HEK293 (cell line): ENCODE measurements at regions not wholly inside any gene's neighbourhood (a gene's known extent, or its start where the extent isn't known, plus 50 kb on each side); places are given as distances from the start of the nearest gene placed in this dataset.

Experiments
- REPIN1 ChIP-seq: fragments of 450-650 bp; formaldehyde crosslinking; IDR thresholded peaks from 2 replicates; pipeline ENCODE4 v1.5.1; 2017; ENCODE audit warnings: missing biosample characterization, missing genetic modification characterization, low read depth
- SP2 ChIP-seq: fragments of 450-650 bp; formaldehyde crosslinking; IDR thresholded peaks from 2 replicates; pipeline ENCODE4 v1.5.1; 2016; ENCODE audit warnings: missing biosample characterization, missing genetic modification characterization
- TCF7L2 ChIP-seq: IDR thresholded peaks from 2 replicates; pipeline ENCODE4 v1.6.1; 2011; ENCODE audit warnings: low read depth, mild to moderate bottlenecking, inconsistent platforms, low read length, moderate library complexity, borderline replicate concordance
- TRIM28 ChIP-seq: IDR thresholded peaks from 2 replicates; pipeline ENCODE4 v1.6.1; 2011; ENCODE audit warnings: low read length, control low read depth, borderline replicate concordance
- ZNF2 ChIP-seq: fragments of 450-650 bp; formaldehyde crosslinking; IDR thresholded peaks from 2 replicates; pipeline ENCODE4 v1.5.1; 2016; ENCODE audit warnings: missing biosample characterization, missing genetic modification characterization
- ZXDB ChIP-seq: fragments of 450-650 bp; formaldehyde crosslinking; IDR thresholded peaks from 2 replicates; pipeline ENCODE4 v1.5.1; 2016; ENCODE audit warnings: missing biosample characterization, missing genetic modification characterization
- TF ChIP-seq, protein P1 (sequence below): fragments of 450-650 bp; formaldehyde crosslinking; IDR thresholded peaks from 2 replicates; pipeline ENCODE4 v1.5.1; 2016; ENCODE audit warnings: missing biosample characterization, missing genetic modification characterization
- TF ChIP-seq, protein P2 (sequence below): fragments of 450-650 bp; formaldehyde crosslinking; IDR thresholded peaks from 2 replicates; pipeline ENCODE4 v1.5.1; 2016; ENCODE audit warnings: missing biosample characterization, missing genetic modification characterization
- TF ChIP-seq, protein P3 (sequence below): fragments of 450-650 bp; formaldehyde crosslinking; IDR thresholded peaks from 2 replicates; pipeline ENCODE4 v1.5.1; 2016; ENCODE audit warnings: missing biosample characterization, missing genetic modification characterization
- TF ChIP-seq, protein P4 (sequence below): fragments of 450-650 bp; formaldehyde crosslinking; IDR thresholded peaks from 2 replicates; pipeline ENCODE4 v1.5.1; 2016; ENCODE audit warnings: missing biosample characterization, missing genetic modification characterization, low read depth
- TF ChIP-seq, protein P5 (sequence below): fragments of 450-650 bp; formaldehyde crosslinking; IDR thresholded peaks from 2 replicates; pipeline ENCODE4 v1.5.1; 2016; ENCODE audit warnings: missing biosample characterization, missing genetic modification characterization

DNA sequence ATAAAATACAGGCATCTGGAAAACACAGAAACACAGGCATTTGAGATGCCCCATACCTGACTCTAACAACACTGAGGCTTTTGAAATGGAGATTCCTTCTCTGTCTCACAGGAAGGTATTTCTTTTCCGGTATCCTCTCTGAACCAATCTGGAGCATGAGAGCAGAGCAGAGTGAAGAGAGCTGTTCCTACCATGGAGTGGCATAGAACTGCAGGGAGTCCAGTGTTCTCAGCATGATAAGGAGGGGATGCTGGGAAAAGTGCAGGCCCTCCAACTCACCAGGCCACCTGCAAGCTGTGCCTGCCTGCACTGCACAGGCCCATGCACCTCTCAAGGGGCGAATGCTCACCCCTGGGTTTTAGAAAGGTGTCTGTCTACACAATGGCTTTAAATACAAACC is 89.2 kb downstream of the FOXA2 start:
- TF ChIP-seq SP2 (tag by site-specific recombination) (no peak), REPIN1 (no peak), TRIM28 (no peak), ZNF2 (tag by site-specific recombination) (no peak), ZXDB (no peak), TCF7L2 (no peak)
- TF ChIP-seq, protein P1, sequence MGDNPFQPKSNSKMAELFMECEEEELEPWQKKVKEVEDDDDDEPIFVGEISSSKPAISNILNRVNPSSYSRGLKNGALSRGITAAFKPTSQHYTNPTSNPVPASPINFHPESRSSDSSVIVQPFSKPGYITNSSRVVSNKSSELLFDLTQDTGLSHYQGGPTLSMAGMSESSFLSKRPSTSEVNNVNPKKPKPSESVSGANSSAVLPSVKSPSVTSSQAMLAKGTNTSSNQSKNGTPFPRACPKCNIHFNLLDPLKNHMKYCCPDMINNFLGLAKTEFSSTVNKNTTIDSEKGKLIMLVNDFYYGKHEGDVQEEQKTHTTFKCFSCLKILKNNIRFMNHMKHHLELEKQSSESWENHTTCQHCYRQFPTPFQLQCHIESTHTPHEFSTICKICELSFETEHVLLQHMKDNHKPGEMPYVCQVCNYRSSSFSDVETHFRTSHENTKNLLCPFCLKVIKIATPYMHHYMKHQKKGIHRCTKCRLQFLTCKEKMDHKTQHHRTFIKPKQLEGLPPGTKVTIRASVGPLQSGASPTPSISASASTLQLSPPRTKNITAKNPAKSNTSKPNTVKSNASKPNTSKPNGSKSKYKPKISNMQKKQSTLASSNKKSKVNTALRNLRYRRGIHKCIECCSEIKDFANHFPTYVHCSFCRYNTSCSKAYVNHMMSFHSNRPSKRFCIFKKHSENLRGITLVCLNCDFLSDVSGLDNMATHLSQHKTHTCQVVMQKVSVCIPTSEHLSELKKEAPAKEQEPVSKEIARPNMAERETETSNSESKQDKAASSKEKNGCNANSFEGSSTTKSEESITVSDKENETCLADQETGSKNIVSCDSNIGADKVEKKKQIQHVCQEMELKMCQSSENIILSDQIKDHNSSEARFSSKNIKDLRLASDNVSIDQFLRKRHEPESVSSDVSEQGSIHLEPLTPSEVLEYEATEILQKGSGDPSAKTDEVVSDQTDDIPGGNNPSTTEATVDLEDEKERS, result no peak
- TF ChIP-seq, protein P2, sequence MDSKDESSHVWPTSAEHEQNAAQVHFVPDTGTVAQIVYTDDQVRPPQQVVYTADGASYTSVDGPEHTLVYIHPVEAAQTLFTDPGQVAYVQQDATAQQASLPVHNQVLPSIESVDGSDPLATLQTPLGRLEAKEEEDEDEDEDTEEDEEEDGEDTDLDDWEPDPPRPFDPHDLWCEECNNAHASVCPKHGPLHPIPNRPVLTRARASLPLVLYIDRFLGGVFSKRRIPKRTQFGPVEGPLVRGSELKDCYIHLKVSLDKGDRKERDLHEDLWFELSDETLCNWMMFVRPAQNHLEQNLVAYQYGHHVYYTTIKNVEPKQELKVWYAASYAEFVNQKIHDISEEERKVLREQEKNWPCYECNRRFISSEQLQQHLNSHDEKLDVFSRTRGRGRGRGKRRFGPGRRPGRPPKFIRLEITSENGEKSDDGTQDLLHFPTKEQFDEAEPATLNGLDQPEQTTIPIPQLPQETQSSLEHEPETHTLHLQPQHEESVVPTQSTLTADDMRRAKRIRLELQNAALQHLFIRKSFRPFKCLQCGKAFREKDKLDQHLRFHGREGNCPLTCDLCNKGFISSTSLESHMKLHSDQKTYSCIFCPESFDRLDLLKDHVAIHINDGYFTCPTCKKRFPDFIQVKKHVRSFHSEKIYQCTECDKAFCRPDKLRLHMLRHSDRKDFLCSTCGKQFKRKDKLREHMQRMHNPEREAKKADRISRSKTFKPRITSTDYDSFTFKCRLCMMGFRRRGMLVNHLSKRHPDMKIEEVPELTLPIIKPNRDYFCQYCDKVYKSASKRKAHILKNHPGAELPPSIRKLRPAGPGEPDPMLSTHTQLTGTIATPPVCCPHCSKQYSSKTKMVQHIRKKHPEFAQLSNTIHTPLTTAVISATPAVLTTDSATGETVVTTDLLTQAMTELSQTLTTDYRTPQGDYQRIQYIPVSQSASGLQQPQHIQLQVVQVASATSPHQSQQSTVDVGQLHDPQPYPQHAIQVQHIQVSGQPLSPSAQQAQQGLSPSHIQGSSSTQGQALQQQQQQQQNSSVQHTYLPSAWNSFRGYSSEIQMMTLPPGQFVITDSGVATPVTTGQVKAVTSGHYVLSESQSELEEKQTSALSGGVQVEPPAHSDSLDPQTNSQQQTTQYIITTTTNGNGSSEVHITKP (tag by site-specific recombination), result no peak
- TF ChIP-seq, protein P3, sequence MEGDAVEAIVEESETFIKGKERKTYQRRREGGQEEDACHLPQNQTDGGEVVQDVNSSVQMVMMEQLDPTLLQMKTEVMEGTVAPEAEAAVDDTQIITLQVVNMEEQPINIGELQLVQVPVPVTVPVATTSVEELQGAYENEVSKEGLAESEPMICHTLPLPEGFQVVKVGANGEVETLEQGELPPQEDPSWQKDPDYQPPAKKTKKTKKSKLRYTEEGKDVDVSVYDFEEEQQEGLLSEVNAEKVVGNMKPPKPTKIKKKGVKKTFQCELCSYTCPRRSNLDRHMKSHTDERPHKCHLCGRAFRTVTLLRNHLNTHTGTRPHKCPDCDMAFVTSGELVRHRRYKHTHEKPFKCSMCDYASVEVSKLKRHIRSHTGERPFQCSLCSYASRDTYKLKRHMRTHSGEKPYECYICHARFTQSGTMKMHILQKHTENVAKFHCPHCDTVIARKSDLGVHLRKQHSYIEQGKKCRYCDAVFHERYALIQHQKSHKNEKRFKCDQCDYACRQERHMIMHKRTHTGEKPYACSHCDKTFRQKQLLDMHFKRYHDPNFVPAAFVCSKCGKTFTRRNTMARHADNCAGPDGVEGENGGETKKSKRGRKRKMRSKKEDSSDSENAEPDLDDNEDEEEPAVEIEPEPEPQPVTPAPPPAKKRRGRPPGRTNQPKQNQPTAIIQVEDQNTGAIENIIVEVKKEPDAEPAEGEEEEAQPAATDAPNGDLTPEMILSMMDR (tag by site-specific recombination), result no peak
- TF ChIP-seq, protein P4, sequence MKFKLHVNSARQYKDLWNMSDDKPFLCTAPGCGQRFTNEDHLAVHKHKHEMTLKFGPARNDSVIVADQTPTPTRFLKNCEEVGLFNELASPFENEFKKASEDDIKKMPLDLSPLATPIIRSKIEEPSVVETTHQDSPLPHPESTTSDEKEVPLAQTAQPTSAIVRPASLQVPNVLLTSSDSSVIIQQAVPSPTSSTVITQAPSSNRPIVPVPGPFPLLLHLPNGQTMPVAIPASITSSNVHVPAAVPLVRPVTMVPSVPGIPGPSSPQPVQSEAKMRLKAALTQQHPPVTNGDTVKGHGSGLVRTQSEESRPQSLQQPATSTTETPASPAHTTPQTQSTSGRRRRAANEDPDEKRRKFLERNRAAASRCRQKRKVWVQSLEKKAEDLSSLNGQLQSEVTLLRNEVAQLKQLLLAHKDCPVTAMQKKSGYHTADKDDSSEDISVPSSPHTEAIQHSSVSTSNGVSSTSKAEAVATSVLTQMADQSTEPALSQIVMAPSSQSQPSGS (tag by site-specific recombination), result no peak
- TF ChIP-seq, protein P5, sequence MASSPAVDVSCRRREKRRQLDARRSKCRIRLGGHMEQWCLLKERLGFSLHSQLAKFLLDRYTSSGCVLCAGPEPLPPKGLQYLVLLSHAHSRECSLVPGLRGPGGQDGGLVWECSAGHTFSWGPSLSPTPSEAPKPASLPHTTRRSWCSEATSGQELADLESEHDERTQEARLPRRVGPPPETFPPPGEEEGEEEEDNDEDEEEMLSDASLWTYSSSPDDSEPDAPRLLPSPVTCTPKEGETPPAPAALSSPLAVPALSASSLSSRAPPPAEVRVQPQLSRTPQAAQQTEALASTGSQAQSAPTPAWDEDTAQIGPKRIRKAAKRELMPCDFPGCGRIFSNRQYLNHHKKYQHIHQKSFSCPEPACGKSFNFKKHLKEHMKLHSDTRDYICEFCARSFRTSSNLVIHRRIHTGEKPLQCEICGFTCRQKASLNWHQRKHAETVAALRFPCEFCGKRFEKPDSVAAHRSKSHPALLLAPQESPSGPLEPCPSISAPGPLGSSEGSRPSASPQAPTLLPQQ (tag by site-specific recombination), result no peak
